Activated CD4-positive, alpha-beta memory T cell treated with anti-CD3 and anti-CD28 coated beads, Interleukin-2, amount 10 ng/mL, durations not matched to agents 7 days and 5 days (primary cell): ENCODE measurements at regions not wholly inside any gene's neighbourhood (a gene's known extent, or its start where the extent isn't known, plus 50 kb on each side); places are given as distances from the start of the nearest gene placed in this dataset.

Experiments used
- CTCF ChIA-PET: fragments of 350-600 bp; sonication (Branson Sonifier 250); formaldehyde crosslinking; loops from one replicate; lab custom pipeline; 2021; ENCODE audit warnings: antibody characterized with exemption, inconsistent platforms; lab: Charles Lee
- POLR2A ChIA-PET: fragments of 350-600 bp; sonication (Branson Sonifier 250); formaldehyde crosslinking; loops from one replicate; lab custom pipeline; 2021; ENCODE audit warnings: antibody characterized with exemption; lab: Charles Lee
- DNase-seq: peaks from one replicate; pipeline ENCODE4 v3.0.0-alpha.2; 2020
- H3K27ac Mint-ChIP-seq: one replicate; pipeline ENCODE4 v1.8.0; 2021; ENCODE audit warnings: mild to moderate bottlenecking, mixed read lengths
- H3K27me3 Mint-ChIP-seq: one replicate; pipeline ENCODE4 v1.8.0; 2021; ENCODE audit warnings: mixed read lengths
- H3K36me3 Mint-ChIP-seq: one replicate; pipeline ENCODE4 v1.8.0; 2021; ENCODE audit warnings: low read depth, mixed read lengths
- H3K4me1 Mint-ChIP-seq: one replicate; pipeline ENCODE4 v1.8.0; 2021; ENCODE audit warnings: mixed read lengths
- H3K4me3 Mint-ChIP-seq: one replicate; pipeline ENCODE4 v1.8.0; 2021; ENCODE audit warnings: mild to moderate bottlenecking, mixed read lengths
- H3K9me3 Mint-ChIP-seq: one replicate; pipeline ENCODE4 v1.8.0; 2021; ENCODE audit warnings: mixed read lengths

DNA sequence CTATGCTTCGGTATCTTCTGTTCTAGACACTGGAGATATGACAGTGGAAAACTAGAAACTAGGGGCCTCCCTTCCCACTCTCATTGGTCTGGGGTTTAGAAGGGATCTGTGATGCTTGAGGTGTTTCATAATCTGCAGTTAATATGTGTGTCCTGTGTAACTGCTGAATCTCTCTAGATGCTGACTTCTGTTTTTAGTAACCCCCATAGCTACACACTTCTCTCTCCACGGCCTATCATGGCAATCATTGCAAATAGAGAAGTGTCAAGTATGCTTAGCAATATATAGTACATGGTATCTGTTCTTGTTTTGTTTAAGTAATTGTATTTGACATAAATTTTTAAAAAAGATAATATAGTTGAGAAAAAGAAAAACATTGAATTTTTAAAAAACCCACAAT is 394.6 kb upstream of the MMS22L start:
- Mint-ChIP-seq H3K9me3 (no peaks in the 10 kb centered on the region), H3K4me3 (no peak overlapping the region), H3K36me3 (no peaks in the 10 kb centered on the region), H3K4me1 (no peaks in the 10 kb centered on the region), H3K27me3 (no peaks in the 10 kb centered on the region), H3K27ac (no peak overlapping the region)
- CTCF ChIA-PET: no interaction called here
- POLR2A ChIA-PET: no interaction called here
- no peak for DNase-seq

DNA sequence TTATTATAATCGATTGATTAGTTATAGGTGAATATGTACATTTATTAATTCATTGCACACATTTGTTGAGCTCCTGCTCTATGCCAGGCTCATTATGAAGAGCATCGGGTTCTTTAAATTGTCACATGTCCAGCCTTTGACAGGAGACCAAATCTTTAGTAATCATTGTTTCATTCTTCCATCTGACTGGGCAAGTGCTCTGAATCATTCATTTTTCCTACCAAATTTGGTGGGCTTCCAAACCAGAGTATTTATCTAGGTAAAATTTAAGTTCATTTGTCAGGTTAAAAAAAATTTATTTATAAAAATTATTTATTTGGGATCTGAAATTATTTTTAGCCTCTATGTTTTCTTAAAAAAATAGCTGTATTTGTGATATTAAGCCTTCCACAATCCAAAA is 404.9 kb upstream of the MMS22L start:
- ChIA-PET CTCF (no interaction called here), POLR2A (no interaction called here)
- Mint-ChIP-seq H3K4me3 (no peak overlapping the region), H3K27me3 (no peaks in the 10 kb centered on the region), H3K27ac (no peak overlapping the region), H3K36me3 (no peaks in the 10 kb centered on the region), H3K9me3 (no peaks in the 10 kb centered on the region), H3K4me1 (no peaks in the 10 kb centered on the region)
- no peak for DNase-seq

DNA sequence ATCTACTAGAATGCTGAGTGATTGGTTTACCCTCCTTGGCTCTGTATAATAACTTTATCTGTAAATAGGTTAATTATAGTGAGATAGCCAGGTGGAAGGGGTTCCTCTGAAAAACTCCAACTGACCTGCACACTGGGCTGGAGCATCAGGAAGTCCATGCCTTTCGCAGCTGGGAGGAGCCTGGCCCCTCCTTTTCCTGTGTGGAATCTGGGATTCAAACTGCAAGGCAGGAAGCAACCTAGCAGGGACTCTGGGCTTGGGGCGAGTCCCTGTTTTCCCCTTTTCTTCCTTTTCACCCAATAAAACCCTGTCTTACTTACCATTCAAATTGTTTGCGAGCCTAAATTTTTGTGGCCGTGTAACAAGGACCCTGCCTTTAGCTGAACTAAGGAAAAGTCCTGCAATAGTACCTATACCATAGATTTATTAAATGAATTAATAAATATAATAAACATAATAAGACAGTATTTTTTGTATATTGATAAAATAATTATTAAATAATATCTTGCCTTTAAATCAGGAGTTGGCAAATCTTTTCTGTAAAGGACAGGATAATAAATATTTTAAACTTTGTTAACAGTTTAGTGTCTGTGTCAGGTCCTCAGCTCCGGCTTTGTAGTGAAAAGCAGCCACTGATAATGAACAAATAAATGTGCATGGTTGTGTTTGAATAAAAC is 406.2 kb upstream of the MMS22L start:
- no peaks in the 10 kb centered on the region for H3K9me3 Mint-ChIP-seq
- ChIA-PET POLR2A (no interaction called here), CTCF (no interaction called here)
- H3K27me3 Mint-ChIP-seq: no peaks in the 10 kb centered on the region
- H3K4me3 Mint-ChIP-seq: no peak overlapping the region
- no peaks in the 10 kb centered on the region for H3K36me3 Mint-ChIP-seq
- H3K27ac Mint-ChIP-seq: no peak overlapping the region
- no peak for DNase-seq
- no peaks in the 10 kb centered on the region for H3K4me1 Mint-ChIP-seq

DNA sequence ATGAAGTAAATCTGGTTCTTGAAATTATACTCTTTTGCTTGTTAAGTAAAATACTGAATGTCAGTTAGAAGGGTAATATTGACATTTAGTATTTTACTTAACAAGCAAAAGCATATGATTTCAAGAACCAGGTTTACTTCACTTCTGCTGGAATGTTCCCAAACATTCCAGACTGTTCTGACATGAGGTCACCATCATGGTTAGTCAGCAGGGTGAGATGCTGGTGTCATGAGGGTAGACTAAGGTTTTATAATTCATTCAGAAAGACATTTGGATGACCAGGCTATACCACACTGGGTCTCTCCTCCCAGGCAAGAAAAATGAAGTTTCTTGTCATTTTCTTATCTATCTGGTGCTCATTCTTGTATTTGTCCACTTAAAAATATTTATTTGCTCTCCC is 414.4 kb upstream of the MMS22L start:
- Mint-ChIP-seq H3K36me3 (no peaks in the 10 kb centered on the region), H3K9me3 (no peaks in the 10 kb centered on the region), H3K27me3 (no peaks in the 10 kb centered on the region), H3K4me1 (no peaks in the 10 kb centered on the region), H3K4me3 (no peak overlapping the region), H3K27ac (no peak overlapping the region)
- no peak for DNase-seq
- POLR2A ChIA-PET: no interaction called here
- CTCF ChIA-PET: no interaction called here

DNA sequence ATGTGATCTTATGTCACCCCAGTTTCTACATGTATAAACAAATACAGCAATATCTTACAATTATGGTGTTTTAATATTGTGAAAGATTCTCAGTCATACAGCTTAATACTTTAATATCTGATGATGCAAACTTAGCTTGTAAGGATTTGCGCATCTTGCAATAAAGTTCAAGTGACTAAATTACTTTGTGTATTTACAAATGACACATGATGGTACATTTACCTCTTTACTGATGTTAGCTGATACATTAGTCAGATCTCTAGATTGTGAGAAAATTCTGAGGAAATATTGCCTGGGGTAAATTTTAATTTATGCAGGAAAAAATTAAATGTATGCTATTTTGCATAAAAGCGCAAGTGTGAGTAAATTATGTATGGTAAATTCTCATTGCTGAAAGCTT is 418.8 kb upstream of the MMS22L start:
- Mint-ChIP-seq H3K9me3 (no peaks in the 10 kb centered on the region), H3K4me1 (no peaks in the 10 kb centered on the region), H3K4me3 (no peak overlapping the region), H3K27me3 (no peaks in the 10 kb centered on the region), H3K27ac (no peak overlapping the region), H3K36me3 (no peaks in the 10 kb centered on the region)
- DNase-seq: no peak
- CTCF ChIA-PET: no interaction called here
- POLR2A ChIA-PET: no interaction called here

DNA sequence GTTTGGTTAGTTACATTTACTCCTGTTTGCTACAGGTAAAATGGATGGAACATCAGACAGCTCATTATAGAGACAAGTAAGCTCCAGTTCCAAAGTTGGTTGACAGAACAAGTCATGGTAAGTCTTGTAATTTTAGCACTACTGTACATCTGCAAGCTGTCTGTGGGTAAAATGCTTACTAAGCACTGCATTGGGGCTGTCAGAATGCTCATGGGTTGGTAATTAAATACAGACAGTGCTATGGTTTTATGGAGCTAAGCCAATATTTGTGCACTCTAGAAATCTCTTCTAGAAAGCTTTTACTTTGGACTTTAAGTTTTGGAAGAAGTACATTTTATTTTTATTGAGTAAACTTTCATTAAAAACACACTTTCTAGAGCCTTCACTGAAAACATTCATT is 419.2 kb upstream of the MMS22L start:
- no peaks in the 10 kb centered on the region for H3K4me1 Mint-ChIP-seq
- no peaks in the 10 kb centered on the region for H3K9me3 Mint-ChIP-seq
- H3K27ac Mint-ChIP-seq: no peak overlapping the region
- POLR2A ChIA-PET: no interaction called here
- no peak for DNase-seq
- no peaks in the 10 kb centered on the region for H3K36me3 Mint-ChIP-seq
- H3K27me3 Mint-ChIP-seq: no peaks in the 10 kb centered on the region
- H3K4me3 Mint-ChIP-seq: no peak overlapping the region
- CTCF ChIA-PET: no interaction called here

DNA sequence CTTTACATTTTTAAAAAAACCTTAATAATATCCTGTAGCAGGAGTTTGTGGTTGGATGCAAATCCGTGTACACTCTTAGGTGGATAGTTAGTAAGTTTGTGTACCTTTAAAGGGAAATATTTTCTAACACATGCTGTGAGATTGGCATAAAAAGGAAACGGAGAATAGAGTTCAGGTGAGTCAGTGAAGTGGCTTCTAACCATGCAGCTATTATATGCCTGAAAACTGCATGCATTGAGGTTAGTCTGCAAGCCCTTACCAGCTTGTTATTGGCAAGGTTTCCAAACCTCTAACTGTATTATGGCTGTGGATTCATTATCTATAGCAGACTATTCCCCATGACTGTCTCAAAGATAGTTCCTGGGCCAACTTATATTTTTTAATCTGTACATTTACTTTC is 420.6 kb upstream of the MMS22L start:
- ChIA-PET POLR2A (no interaction called here), CTCF (no interaction called here)
- H3K4me3 Mint-ChIP-seq: no peak overlapping the region
- H3K36me3 Mint-ChIP-seq: no peaks in the 10 kb centered on the region
- no peak overlapping the region for H3K27ac Mint-ChIP-seq
- H3K4me1 Mint-ChIP-seq: no peaks in the 10 kb centered on the region
- DNase-seq: no peak
- H3K27me3 Mint-ChIP-seq: no peaks in the 10 kb centered on the region
- H3K9me3 Mint-ChIP-seq: no peaks in the 10 kb centered on the region

DNA sequence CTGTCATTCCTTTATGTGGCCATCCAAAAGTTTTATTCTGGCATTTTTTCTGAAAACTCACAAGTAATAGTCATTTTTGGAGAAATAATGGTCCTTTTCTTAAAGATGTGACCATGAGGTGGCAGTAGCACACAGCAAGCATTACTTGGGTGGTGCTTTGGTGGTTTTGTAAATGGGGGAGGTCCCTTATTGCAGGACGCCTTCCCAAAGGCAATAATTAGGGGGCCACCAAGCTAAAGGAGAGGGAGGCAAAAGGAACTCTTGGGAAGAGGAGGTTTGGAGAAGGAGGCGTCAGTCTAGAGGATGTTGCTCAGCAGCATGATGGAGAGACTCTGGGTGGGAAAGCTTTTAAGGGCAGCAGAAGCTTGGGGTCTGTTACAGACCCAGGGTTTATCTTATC is 422.6 kb upstream of the MMS22L start:
- Mint-ChIP-seq H3K4me1 (no peaks in the 10 kb centered on the region), H3K4me3 (no peak overlapping the region), H3K27me3 (no peaks in the 10 kb centered on the region), H3K9me3 (no peaks in the 10 kb centered on the region), H3K36me3 (no peaks in the 10 kb centered on the region), H3K27ac (no peak overlapping the region)
- CTCF ChIA-PET: no interaction called here
- POLR2A ChIA-PET: no interaction called here
- no peak for DNase-seq

DNA sequence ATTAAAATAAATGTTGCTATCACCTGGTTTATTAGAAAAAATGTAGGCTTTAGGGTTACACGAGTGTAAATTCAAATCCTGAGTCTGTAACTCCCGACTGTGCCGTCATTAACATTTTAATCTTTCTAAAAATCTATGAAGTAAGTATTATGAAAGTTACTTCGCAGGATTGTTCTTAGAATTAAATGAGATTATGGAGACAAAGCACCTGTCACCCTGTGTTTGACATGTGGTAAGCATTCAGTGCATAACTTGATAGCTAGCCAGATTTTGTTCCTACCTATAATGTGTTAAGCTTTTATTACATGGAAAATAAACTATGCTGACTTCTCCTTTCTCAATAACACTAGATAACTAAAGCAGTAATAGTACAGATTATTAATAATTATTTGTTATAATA is 429.7 kb upstream of the MMS22L start:
- no peaks in the 10 kb centered on the region for H3K27me3 Mint-ChIP-seq
- no peaks in the 10 kb centered on the region for H3K36me3 Mint-ChIP-seq
- H3K27ac Mint-ChIP-seq: no peak overlapping the region
- no peaks in the 10 kb centered on the region for H3K4me1 Mint-ChIP-seq
- ChIA-PET POLR2A (no interaction called here), CTCF (no interaction called here)
- no peak for DNase-seq
- H3K9me3 Mint-ChIP-seq: no peaks in the 10 kb centered on the region
- no peak overlapping the region for H3K4me3 Mint-ChIP-seq

DNA sequence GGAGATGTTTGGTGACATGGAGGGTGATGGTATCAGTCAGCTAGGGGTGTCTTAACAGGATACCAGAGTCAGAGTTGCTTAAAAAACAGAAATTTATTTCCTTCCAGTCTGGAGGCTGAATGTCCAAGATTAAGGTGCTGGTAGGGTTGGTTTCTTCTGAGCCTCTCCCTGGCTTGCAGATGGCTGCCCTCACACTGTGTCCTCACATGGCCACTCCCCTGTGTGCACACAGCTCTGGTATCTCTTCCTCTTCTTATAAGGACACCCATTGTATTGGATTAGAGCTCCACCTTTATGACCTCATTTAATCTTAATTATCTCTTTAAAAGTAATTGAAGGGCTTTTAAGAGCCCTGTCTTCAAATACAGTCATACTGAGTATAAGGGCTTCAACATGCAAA is 431.8 kb upstream of the MMS22L start:
- DNase-seq: no peak
- no peaks in the 10 kb centered on the region for H3K4me1 Mint-ChIP-seq
- no peaks in the 10 kb centered on the region for H3K9me3 Mint-ChIP-seq
- H3K36me3 Mint-ChIP-seq: no peaks in the 10 kb centered on the region
- H3K27me3 Mint-ChIP-seq: no peaks in the 10 kb centered on the region
- no peak overlapping the region for H3K27ac Mint-ChIP-seq
- no peak overlapping the region for H3K4me3 Mint-ChIP-seq
- CTCF ChIA-PET: no interaction called here
- POLR2A ChIA-PET: no interaction called here

DNA sequence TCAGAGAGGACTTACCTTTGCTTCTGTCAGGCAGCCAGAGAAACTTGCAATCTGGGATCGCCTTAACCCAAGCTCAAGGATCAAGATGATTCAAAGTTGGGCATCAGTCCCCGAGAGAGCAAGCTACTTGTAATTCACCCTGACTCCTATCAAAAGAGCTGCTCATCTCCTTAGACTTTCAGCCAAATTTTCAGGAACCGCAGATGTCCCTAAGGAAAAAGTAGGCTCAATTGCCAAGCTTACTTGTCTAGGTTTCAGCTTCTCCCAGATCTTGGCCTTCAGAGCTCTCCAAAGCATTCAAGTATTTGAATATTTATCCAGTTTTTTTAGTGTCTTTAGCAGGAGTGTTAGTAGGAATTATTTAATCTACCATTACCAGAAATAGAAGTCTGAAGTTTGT is 434.1 kb upstream of the MMS22L start:
- no peaks in the 10 kb centered on the region for H3K27me3 Mint-ChIP-seq
- H3K9me3 Mint-ChIP-seq: no peaks in the 10 kb centered on the region
- ChIA-PET POLR2A (no interaction called here), CTCF (no interaction called here)
- no peaks in the 10 kb centered on the region for H3K36me3 Mint-ChIP-seq
- no peak overlapping the region for H3K27ac Mint-ChIP-seq
- no peak overlapping the region for H3K4me3 Mint-ChIP-seq
- DNase-seq: no peak
- no peaks in the 10 kb centered on the region for H3K4me1 Mint-ChIP-seq

DNA sequence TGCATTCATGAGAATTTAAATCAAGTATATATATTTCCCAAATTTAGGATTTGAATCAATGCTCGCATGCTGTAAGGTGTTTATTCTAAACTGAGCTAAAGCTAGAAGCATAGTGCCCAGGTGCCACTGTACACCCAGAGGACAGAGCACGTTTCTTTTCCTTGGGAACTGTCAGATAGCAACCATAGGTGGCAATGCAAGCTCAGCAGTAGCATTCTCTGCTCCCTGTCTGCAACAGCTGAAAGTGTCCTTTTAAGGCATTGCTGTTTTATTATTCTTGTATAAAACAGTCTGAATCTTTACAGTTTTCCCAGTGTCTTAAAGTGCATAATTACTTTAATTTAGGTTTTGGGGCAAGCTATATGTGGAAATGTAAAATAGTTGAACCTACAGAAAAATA is 443.4 kb upstream of the MMS22L start:
- ChIA-PET POLR2A (no interaction called here), CTCF (no interaction called here)
- no peaks in the 10 kb centered on the region for H3K36me3 Mint-ChIP-seq
- no peaks in the 10 kb centered on the region for H3K9me3 Mint-ChIP-seq
- no peak for DNase-seq
- H3K27ac Mint-ChIP-seq: no peak overlapping the region
- no peaks in the 10 kb centered on the region for H3K27me3 Mint-ChIP-seq
- H3K4me1 Mint-ChIP-seq: no peaks in the 10 kb centered on the region
- H3K4me3 Mint-ChIP-seq: no peak overlapping the region

DNA sequence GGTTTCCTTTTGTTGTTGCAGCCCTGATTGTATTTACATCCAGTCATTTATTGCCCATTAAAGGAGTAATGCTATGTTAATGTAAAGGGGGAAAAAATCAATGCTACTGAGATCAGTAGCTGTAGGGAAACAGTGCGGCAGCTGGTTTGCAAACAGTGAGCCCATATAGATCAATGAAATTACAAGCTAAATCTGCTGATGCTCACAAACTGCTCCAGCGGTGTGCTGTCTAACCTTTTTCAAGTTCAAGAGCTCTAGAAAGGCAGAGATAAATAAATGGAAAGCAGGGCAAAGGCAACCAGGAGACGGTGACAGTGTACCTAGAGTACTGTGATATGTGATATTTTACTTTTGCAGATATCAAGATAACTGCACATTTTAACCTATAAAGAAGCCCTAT is 449.0 kb upstream of the MMS22L start:
- CTCF ChIA-PET: no interaction called here
- Mint-ChIP-seq H3K36me3 (no peaks in the 10 kb centered on the region), H3K27me3 (no peaks in the 10 kb centered on the region), H3K9me3 (no peaks in the 10 kb centered on the region), H3K4me3 (no peak overlapping the region), H3K4me1 (no peaks in the 10 kb centered on the region), H3K27ac (no peak overlapping the region)
- DNase-seq: no peak
- POLR2A ChIA-PET: no interaction called here

DNA sequence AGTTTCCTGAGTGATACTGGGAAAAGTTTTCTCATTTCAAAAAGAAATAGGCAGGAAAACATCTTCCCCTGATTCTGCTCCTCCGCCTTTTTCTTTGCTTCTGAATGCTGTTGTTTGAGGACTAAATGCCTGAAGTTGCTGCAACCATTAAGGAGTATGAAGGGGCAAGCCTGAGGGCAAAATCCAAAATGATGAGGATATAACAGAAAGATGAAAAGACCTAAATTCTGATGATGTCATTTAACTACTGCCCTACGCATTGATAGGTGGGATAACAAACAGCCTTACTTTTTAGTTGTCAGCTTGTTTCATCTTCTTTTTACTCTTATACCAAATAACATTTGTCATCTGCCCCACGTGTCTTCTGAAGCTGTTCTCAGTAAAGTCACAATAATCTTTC is 474.6 kb upstream of the MMS22L start:
- Mint-ChIP-seq H3K27me3 (no peaks in the 10 kb centered on the region), H3K27ac (no peak overlapping the region), H3K9me3 (no peaks in the 10 kb centered on the region), H3K4me1 (no peaks in the 10 kb centered on the region), H3K36me3 (no peaks in the 10 kb centered on the region), H3K4me3 (no peak overlapping the region)
- DNase-seq: no peak
- CTCF ChIA-PET: no interaction called here
- POLR2A ChIA-PET: no interaction called here
